ES-I3 (cell line): ENCODE measurements at regions not wholly inside any gene's neighbourhood (a gene's known extent, or its start where the extent isn't known, plus 50 kb on each side); places are given as distances from the start of the nearest gene placed in this dataset.

Experiments
- H3K36me3 ChIP-seq: 2 replicates; pipeline ENCODE4 v1.6.1; 2013; ENCODE audit warnings: mild to moderate bottlenecking, low read length, control low read depth, moderate library complexity; ENCODE audit not compliant: insufficient read depth
- H3K4me1 ChIP-seq: 2 replicates; pipeline ENCODE4 v1.6.1; 2013; ENCODE audit warnings: mild to moderate bottlenecking, control low read depth, low read length; ENCODE audit not compliant: insufficient read depth
- H3K9ac ChIP-seq: 2 replicates; pipeline ENCODE4 v1.6.1; 2013; ENCODE audit warnings: low read depth, mild to moderate bottlenecking, low read length, moderate library complexity
- H3K9me3 ChIP-seq: 2 replicates; pipeline ENCODE4 v1.6.1; 2013; ENCODE audit warnings: mild to moderate bottlenecking, low read length, moderate library complexity; ENCODE audit not compliant: control insufficient read depth, insufficient read depth

DNA sequence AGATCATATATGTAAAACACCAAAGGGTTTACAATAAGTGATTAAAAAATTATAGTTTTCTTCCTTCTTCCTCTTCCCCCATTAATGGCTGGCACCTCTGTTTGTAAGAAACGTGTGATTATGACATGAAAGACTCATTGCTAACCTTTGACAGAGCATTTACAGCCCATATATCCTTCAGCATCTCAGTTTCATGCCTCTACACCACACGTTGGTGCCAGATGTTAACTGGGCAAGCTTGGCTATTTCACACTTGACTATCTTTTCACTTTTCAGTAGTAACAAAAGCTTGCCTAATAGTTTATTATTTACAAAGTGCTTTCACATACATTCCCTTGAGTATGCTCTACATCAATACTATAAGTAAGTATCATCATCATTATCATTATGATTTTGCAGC is 65.3 kb upstream of the C1QTNF7 start:
- H3K9me3 ChIP-seq = no peaks in the 10 kb centered on the region
- no peak overlapping the region for H3K9ac ChIP-seq
- no peaks in the 10 kb centered on the region for H3K36me3 ChIP-seq
- peaks cover 6% of the 10 kb centered on the region; the same call in 1 of the 2 replicates for H3K4me1 ChIP-seq

DNA sequence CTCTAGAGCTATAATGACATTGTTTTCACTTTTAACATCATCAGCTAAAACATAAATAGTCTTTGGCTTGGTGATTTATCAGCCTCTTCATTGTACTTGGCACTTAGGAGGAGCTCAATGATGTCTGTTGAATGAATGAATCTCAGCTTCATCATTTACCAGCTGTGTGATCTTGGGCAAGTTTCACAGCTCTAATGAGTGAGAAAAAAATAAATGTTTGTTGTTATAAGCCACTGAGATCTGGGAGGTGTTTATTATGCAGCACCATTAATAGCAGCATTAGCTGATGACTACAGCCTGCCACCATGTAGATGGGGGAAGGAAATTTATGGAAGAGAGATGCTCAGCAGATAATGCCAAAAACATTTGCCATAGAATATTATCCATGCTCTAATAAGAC is 63.6 kb upstream of the C1QTNF7 start:
- Histone ChIP-seq H3K9ac (no peak overlapping the region), H3K9me3 (no peaks in the 10 kb centered on the region), H3K4me1 (peaks cover 6% of the 10 kb centered on the region; the same call in 1 of the 2 replicates), H3K36me3 (no peaks in the 10 kb centered on the region)

DNA sequence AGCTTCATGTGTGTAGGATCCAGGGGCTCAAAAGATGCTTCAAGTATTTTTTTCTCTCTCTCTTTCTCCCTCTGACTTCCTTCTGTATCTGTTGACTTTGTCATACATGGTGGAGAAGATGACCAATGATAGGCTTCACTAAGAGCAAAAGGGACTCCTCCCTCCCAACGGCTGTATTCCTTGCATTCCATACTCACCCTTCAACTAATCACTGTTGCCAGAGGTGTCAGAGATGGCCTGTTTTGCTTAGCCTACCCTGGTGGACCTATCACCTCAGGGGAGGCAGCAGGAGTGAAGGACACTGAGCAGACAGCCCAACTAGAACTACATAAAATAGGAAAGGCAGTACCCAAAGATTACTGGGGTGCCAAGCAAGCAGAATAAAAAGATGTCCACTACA is 62.2 kb upstream of the C1QTNF7 start:
- Histone ChIP-seq H3K9ac (no peak overlapping the region), H3K9me3 (no peaks in the 10 kb centered on the region), H3K36me3 (no peaks in the 10 kb centered on the region), H3K4me1 (peaks cover 6% of the 10 kb centered on the region; the same call in 1 of the 2 replicates)

DNA sequence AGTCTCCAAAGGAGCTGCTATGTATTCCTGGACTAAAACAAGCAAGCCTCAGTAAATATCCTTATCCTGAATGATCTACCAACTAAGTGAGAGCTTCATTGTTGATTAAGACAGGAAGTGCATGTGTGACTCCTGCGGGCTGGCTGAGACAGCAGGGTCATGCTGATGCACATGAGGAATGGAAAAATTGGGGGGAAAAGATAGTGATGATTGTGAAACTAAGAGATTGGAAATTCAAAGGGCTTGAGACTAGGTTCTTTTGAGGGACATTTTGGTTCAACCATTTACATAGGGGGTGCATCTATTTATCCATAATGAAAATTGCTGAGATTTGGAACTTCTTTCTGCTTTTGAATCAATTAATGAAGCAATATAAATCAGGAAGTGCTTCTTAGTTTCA is 61.1 kb upstream of the C1QTNF7 start:
- H3K9ac ChIP-seq = no peak overlapping the region
- H3K36me3 ChIP-seq = no peaks in the 10 kb centered on the region
- H3K9me3 ChIP-seq = no peaks in the 10 kb centered on the region
- H3K4me1 ChIP-seq = peaks cover 6% of the 10 kb centered on the region; the same call in 1 of the 2 replicates

DNA sequence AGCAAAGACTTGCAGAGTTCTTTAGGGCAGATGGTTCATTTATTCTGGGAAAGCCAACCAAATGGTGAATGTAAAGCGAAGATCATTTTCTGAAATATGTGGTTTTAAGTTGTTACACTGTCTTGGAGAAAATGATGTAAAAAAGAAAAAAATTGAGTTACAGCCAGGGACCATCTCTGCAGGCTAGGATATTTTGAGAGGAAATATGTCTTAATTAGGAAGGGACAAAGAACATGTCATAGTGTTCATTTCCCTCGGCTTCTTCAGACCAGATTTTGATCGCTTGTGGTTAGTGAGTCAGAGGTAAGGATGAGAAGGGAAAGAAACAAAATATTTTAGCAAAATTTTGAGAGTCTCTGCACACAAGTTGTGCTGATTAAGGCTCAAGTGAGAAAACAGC is 59.0 kb upstream of the C1QTNF7 start:
- Histone ChIP-seq H3K9ac (no peak overlapping the region), H3K36me3 (no peaks in the 10 kb centered on the region), H3K9me3 (no peaks in the 10 kb centered on the region), H3K4me1 (peaks cover 6% of the 10 kb centered on the region; the same call in 1 of the 2 replicates)

DNA sequence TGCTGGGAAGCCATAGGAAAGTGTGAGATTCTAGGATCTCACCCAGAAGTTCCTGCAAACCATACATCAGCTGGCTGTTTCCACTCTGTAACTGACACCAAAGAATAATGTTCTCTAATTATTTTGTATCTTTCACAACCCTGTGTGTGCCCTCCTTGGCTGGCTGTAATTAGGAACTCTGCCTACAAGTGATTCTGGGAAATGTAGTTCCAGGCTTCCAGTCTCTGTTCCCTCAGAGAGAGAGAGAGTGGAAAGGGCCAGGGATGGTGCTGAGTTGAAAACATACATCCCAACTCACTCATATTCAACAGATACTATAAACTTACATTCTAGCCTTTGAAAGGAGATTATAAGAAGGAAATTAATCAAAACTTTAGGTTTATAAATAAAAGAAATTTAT is 57.5 kb upstream of the C1QTNF7 start:
- no peak overlapping the region for H3K9ac ChIP-seq
- peaks cover 6% of the 10 kb centered on the region for H3K4me1 ChIP-seq
- no peaks in the 10 kb centered on the region for H3K36me3 ChIP-seq
- H3K9me3 ChIP-seq = no peaks in the 10 kb centered on the region

DNA sequence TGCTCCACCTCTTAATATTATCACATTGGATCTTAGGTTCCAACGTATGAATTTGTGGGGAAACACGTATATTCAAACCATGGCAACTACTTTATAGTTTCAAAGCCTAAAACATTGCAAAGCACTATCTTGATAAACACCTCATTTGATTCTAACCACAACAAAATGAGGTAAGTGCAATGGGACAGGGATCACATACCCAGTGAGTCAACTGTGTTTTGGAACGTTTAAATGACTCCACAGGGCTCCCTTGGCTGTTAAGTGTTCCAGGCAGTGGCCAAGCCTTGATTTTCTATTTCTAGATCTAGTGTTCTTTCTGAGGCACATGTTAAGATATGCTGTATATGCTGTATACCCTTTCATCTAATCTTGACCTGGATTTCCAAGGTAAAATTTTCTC is 54.5 kb upstream of the C1QTNF7 start:
- Histone ChIP-seq H3K9ac (no peak overlapping the region), H3K9me3 (no peaks in the 10 kb centered on the region), H3K36me3 (no peaks in the 10 kb centered on the region), H3K4me1 (peaks cover 29% of the 10 kb centered on the region)

DNA sequence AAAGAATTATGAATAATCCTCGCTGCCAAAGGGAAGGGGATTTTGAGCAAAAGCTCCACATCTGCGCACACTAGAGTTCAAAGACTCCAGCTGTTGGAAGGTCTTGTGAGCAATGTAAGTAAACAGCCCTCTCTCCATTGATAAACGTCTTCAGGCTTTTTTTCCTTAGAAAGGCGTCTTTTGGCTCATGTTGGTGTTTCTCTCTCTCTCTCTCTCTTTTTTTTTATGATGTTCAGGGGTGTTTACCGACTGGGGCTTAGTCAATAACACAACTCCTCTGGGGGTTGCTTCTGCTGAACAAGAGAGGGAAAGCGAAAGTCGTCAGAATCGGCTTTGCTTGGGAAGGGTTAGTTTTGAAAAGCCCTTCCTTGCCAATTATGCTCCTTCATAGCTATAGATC is 53.2 kb upstream of the C1QTNF7 start:
- H3K4me1 ChIP-seq = peaks cover 31% of the 10 kb centered on the region
- H3K9me3 ChIP-seq = no peaks in the 10 kb centered on the region; the same call in 1 of the 2 replicates
- no peak overlapping the region for H3K9ac ChIP-seq

DNA sequence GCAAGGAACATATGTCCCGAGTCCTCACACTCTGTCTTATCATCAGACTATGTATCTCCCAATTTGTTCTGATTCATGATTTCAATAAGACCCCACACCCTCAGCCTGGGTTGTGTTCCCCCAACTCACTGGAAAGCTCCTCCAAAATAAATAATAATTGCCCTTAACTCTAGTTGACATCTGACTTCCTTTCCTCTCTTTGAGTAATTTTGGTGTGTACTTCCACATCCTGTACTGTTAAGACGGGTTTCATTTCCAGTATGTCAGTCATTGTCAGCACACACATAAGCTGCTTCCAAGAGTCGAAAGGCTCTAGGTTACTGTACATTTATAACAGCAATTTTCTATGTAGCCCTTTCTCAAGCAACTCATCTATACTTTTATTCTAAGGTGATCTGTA is 52.2 kb upstream of the C1QTNF7 start:
- H3K9ac ChIP-seq = no peak overlapping the region
- no peaks in the 10 kb centered on the region; the same call in 1 of the 2 replicates for H3K9me3 ChIP-seq
- H3K36me3 ChIP-seq = no peaks in the 10 kb centered on the region
- peaks cover 31% of the 10 kb centered on the region for H3K4me1 ChIP-seq

More for the DNA sequence above, 53.2 kb upstream of the C1QTNF7 start:
- no peaks in the 10 kb centered on the region for H3K36me3 ChIP-seq

DNA sequence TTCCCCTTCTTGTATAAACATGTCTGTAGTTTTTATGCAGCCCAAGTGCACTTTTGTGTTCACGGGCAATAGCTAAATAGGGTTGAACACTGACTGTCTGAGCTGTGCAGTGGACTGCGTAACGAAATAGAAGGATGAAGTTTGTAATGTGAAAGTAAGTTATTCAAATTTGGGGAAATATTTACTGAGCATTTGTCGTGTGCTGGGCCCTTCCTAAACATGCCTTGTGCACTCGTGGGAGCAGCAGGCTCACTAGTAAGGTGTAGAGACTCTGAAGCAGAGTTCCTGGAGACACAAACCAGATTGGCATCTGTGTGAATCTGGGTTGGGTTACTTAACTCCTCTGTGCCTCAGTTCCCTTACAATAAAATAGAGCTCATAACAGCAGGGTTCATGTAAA is 51.7 kb upstream of the C1QTNF7 start:
- Histone ChIP-seq H3K36me3 (no peaks in the 10 kb centered on the region), H3K9me3 (no peaks in the 10 kb centered on the region; the same call in 1 of the 2 replicates), H3K4me1 (peaks cover 31% of the 10 kb centered on the region), H3K9ac (no peak overlapping the region)

DNA sequence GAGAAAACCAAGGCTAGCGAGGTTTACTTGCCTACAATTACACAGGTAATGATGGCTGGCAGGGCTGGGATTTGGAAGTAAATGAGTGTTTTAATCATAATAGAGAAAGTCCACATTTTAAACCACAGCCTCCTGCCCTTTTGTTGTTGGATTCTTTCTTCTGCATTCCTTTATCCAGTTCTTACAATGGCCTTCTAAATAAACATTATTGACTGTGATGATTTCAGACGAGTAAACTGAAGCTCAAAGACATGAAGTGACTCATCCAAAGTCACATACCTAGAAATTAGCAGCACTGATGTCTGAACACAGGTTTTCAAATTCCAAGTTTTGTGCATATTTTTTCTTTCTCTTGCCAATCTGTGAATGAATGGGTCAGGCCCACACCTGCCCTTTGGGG is 51.2 kb upstream of the C1QTNF7 start:
- peaks cover 31% of the 10 kb centered on the region for H3K4me1 ChIP-seq
- H3K9ac ChIP-seq = no peak overlapping the region
- H3K9me3 ChIP-seq = no peaks in the 10 kb centered on the region; the same call in 1 of the 2 replicates
- H3K36me3 ChIP-seq = no peaks in the 10 kb centered on the region
